WTC11 (cell line): ENCODE measurements at regions not wholly inside any gene's neighbourhood (a gene's known extent, or its start where the extent isn't known, plus 50 kb on each side); places are given as distances from the start of the nearest gene placed in this dataset.

ENCODE experiments used
- ATAC-seq: fragments of 200-7000 bp; cut with Tn5 transposase; 2 replicates; pipeline ENCODE4 v1.10.0; 2021; ENCODE audit warnings: mild to moderate bottlenecking, moderate library complexity
- CTCF ChIA-PET: fragments of 300-600 bp; sonication (Branson Sonifier 250); formaldehyde crosslinking; loops from one replicate; lab custom pipeline; 2021; ENCODE audit warnings: antibody characterized with exemption; lab: Charles Lee
- POLR2A ChIA-PET: fragments of 350-600 bp; sonication (Branson Sonifier 250); formaldehyde crosslinking; loops from one replicate; lab custom pipeline; 2021; ENCODE audit warnings: antibody characterized with exemption; lab: Charles Lee
- DNase-seq: peaks from one replicate; pipeline ENCODE4 v3.0.0; 2021; ENCODE audit warnings: low spot score
- H3K27ac Mint-ChIP-seq: 2 replicates; pipeline ENCODE4 v1.8.0; 2021; ENCODE audit warnings: mixed read lengths
- H3K27me3 Mint-ChIP-seq: 2 replicates; pipeline ENCODE4 v1.8.0; 2021; ENCODE audit warnings: low read depth, mild to moderate bottlenecking, moderate library complexity, mixed read lengths
- H3K36me3 Mint-ChIP-seq: 2 replicates; pipeline ENCODE4 v1.8.0; 2021; ENCODE audit warnings: mixed read lengths
- H3K4me1 Mint-ChIP-seq: 2 replicates; pipeline ENCODE4 v1.8.0; 2022; ENCODE audit warnings: mixed read lengths
- H3K4me3 Mint-ChIP-seq: 2 replicates; pipeline ENCODE4 v1.8.0; 2021; ENCODE audit warnings: mild to moderate bottlenecking, moderate library complexity, mixed read lengths
- H3K9me3 Mint-ChIP-seq: 2 replicates; pipeline ENCODE4 v1.8.0; 2021; ENCODE audit warnings: mixed read lengths
- CBFB ChIP-seq: sonication (generic); formaldehyde crosslinking; IDR thresholded peaks from 2 replicates; pipeline ENCODE4 v1.8.1; 2022; ENCODE audit warnings: mild to moderate bottlenecking, low read depth, missing genetic modification reagents
- E2F1 ChIP-seq: sonication (generic); formaldehyde crosslinking; IDR thresholded peaks from 2 replicates; pipeline ENCODE4 v1.8.0; 2022; ENCODE audit warnings: mild to moderate bottlenecking, missing genetic modification reagents
- FOXP1 ChIP-seq: sonication (generic); formaldehyde crosslinking; IDR thresholded peaks from 2 replicates; pipeline ENCODE4 v1.8.0; 2022; ENCODE audit warnings: missing genetic modification reagents, mild to moderate bottlenecking, moderate library complexity, borderline replicate concordance
- GABPB1 ChIP-seq: sonication (generic); formaldehyde crosslinking; IDR thresholded peaks from 2 replicates; pipeline ENCODE4 v1.8.1; 2023; ENCODE audit warnings: mild to moderate bottlenecking, missing genetic modification reagents
- HMGA2 ChIP-seq: fragments of 250-450 bp; sonication (Bioruptor Pico); IDR thresholded peaks from 2 replicates; pipeline ENCODE4 v1.4.0; 2021; ENCODE audit warnings: mild to moderate bottlenecking, moderate library complexity
- KAT7 ChIP-seq: sonication (generic); formaldehyde crosslinking; IDR thresholded peaks from 2 replicates; pipeline ENCODE4 v1.8.1; 2023; ENCODE audit warnings: missing genetic modification reagents, mild to moderate bottlenecking, borderline replicate concordance
- MXD4 ChIP-seq: fragments of 250-450 bp; sonication (Bioruptor Pico); IDR thresholded peaks from 2 replicates; pipeline ENCODE4 v1.8.0; 2021; ENCODE audit warnings: mild to moderate bottlenecking, moderate library complexity, borderline replicate concordance
- NFATC4 ChIP-seq: fragments of 250-450 bp; sonication (Bioruptor Pico); IDR thresholded peaks from 2 replicates; pipeline ENCODE4 v1.9.0; 2021; ENCODE audit warnings: mild to moderate bottlenecking
- RELA ChIP-seq: sonication (generic); formaldehyde crosslinking; IDR thresholded peaks from 2 replicates; pipeline ENCODE4 v1.8.1; 2022; ENCODE audit warnings: missing genetic modification reagents, mild to moderate bottlenecking, borderline replicate concordance
- SMAD3 ChIP-seq: sonication (generic); formaldehyde crosslinking; IDR thresholded peaks from 2 replicates; pipeline ENCODE4 v1.8.0; 2022; ENCODE audit warnings: missing genetic modification reagents, mild to moderate bottlenecking, borderline replicate concordance
- SP1 ChIP-seq: sonication (generic); formaldehyde crosslinking; conservative IDR thresholded peaks from 2 replicates; pipeline ENCODE4 v1.8.1; 2022; ENCODE audit warnings: missing genetic modification reagents
- TEAD1 ChIP-seq: sonication (generic); formaldehyde crosslinking; IDR thresholded peaks from 2 replicates; pipeline ENCODE4 v1.8.0; 2022; ENCODE audit warnings: mild to moderate bottlenecking, missing genetic modification reagents
- TEAD4 ChIP-seq: sonication (generic); formaldehyde crosslinking; IDR thresholded peaks from 2 replicates; pipeline ENCODE4 v1.8.0; 2022; ENCODE audit warnings: mild to moderate bottlenecking, missing genetic modification reagents
- TP53 ChIP-seq: sonication (generic); formaldehyde crosslinking; IDR thresholded peaks from 2 replicates; pipeline ENCODE4 v1.8.1; 2023; ENCODE audit warnings: mild to moderate bottlenecking, missing genetic modification reagents
- USF1 ChIP-seq: sonication (generic); formaldehyde crosslinking; IDR thresholded peaks from 2 replicates; pipeline ENCODE4 v1.8.0; 2022; ENCODE audit warnings: mild to moderate bottlenecking, missing genetic modification reagents
- USF2 ChIP-seq: sonication (generic); formaldehyde crosslinking; IDR thresholded peaks from 2 replicates; pipeline ENCODE4 v1.8.1; 2023; ENCODE audit warnings: mild to moderate bottlenecking, missing genetic modification reagents, moderate library complexity
- ZNF138 ChIP-seq: sonication (generic); formaldehyde crosslinking; conservative IDR thresholded peaks from 2 replicates; pipeline ENCODE4 v1.8.1; 2022; ENCODE audit warnings: mild to moderate bottlenecking, moderate library complexity, missing genetic modification reagents
- ZNF219 ChIP-seq: sonication (generic); formaldehyde crosslinking; IDR thresholded peaks from 2 replicates; pipeline ENCODE4 v1.8.0; 2023; ENCODE audit warnings: missing genetic modification reagents, mild to moderate bottlenecking, borderline replicate concordance
- ZNF281 ChIP-seq: sonication (generic); formaldehyde crosslinking; IDR thresholded peaks from 2 replicates; pipeline ENCODE4 v1.8.0; 2023; ENCODE audit warnings: mild to moderate bottlenecking, missing genetic modification reagents
- ZNF671 ChIP-seq: fragments of 250-450 bp; sonication (Bioruptor Pico); IDR thresholded peaks from 2 replicates; pipeline ENCODE4 v1.8.0; 2021; ENCODE audit warnings: mild to moderate bottlenecking

- TF ChIP-seq SMAD3, result no peak
- TF ChIP-seq CBFB (CRISPR knock-in tag), result no peak
- no peak for TF ChIP-seq TEAD1 (CRISPR knock-in tag)
- TF ChIP-seq, all 79 proteins: peak for 0
Measured at GRCh38 chr1:218633238-218633988, 288.3 kb downstream of the TGFB2 start (continued).

DNA sequence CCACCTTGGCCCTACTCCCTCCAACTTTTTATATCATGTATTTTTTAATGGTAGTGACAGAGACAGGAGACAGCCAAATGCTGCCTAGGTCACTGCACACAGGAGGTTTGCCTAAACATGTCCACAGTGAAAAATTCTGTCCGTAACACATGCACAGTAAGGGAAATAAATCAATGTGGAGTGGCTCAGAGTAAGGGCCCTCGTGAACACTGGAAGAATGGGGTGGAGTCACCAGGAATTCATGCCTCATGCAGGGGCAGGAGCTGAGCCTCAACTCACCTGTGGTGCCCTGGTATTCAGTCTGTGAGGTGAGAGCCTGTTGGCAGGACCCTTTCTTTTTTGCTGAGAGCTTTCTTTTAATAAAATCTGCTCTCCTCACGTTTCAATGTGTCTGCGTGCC is 289.1 kb downstream of the TGFB2 start:
- POLR2A ChIA-PET, result no interaction called here
- no peak for ATAC-seq
- CTCF ChIA-PET, result no interaction called here
- Mint-ChIP-seq H3K27me3 (no peaks in the 10 kb centered on the region), H3K27ac (no peak overlapping the region), H3K36me3 (peaks cover 10% of the 10 kb centered on the region; the same call in 1 of the 2 replicates), H3K4me3 (no peak overlapping the region), H3K4me1 (peaks cover 14% of the 10 kb centered on the region), H3K9me3 (peaks cover 34% of the 10 kb centered on the region)
- no peak for TF ChIP-seq ZNF671 (CRISPR knock-in tag)
- TF ChIP-seq TP53, result no peak
- TF ChIP-seq ZNF219, result no peak
- TF ChIP-seq ZNF281 (CRISPR knock-in tag), result no peak
- TF ChIP-seq KAT7 (CRISPR knock-in tag), result no peak
- no peak for TF ChIP-seq GABPB1 (CRISPR knock-in tag)
- TF ChIP-seq TEAD4 (CRISPR knock-in tag), result no peak
- TF ChIP-seq RELA (CRISPR knock-in tag), result no peak
- no peak for TF ChIP-seq SP1 (CRISPR knock-in tag)
- no peak for TF ChIP-seq CBFB (CRISPR knock-in tag)
- TF ChIP-seq USF2, result no peak
- TF ChIP-seq USF1, result no peak
- no peak for TF ChIP-seq MXD4 (CRISPR knock-in tag)
- no peak for TF ChIP-seq FOXP1 (CRISPR knock-in tag)
- TF ChIP-seq NFATC4, result no peak
- TF ChIP-seq HMGA2 (CRISPR knock-in tag), result no peak
- no peak for TF ChIP-seq ZNF138 (CRISPR knock-in tag)
- no peak for DNase-seq

DNA sequence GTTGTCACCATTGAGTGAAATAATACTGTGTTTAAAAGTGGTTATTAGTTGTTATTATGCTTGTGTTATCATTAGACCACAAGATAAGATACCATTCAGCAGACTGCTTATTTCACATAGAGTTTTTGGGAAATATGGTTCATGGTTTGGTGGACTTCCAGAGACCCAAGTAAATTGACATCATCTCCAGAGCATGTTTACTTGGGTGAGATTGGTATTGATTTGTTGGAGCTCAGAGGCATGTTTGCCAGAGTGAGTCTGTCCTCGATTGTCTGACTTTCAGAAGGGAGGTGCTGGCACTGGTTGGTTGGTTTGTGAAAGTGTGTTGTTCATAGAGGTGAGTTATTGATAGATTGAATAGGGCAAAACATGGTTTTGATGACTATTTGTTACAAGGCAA is 291.4 kb downstream of the TGFB2 start:
- no peak for ATAC-seq
- peaks cover 17% of the 10 kb centered on the region for H3K4me1 Mint-ChIP-seq
- CTCF ChIA-PET, result no interaction called here
- H3K36me3 Mint-ChIP-seq, result peaks cover under 1% of the 10 kb centered on the region; the same call in 1 of the 2 replicates
- peaks cover 12% of the 10 kb centered on the region for H3K9me3 Mint-ChIP-seq
- H3K27me3 Mint-ChIP-seq, result no peaks in the 10 kb centered on the region
- no peak for DNase-seq
- no peak overlapping the region for H3K27ac Mint-ChIP-seq
- no peak for TF ChIP-seq E2F1
- no peak for TF ChIP-seq FOXP1 (CRISPR knock-in tag)
- TF ChIP-seq, all 79 proteins: peak for 0
- POLR2A ChIA-PET, result no interaction called here
- H3K4me3 Mint-ChIP-seq, result no peak overlapping the region
